Parathyroid adenoma (tissue), 2 donors: ENCODE measurements at regions not wholly inside any gene's neighbourhood (a gene's known extent, or its start where the extent isn't known, plus 50 kb on each side); places are given as distances from the start of the nearest gene placed in this dataset.
A peak's percentile ranks its signal among the peaks of the same experiment; 100 is the strongest.

Experiments
- H2AFZ ChIP-seq: fragments of 300-600 bp; sonication (generic); one replicate; pipeline ENCODE4 v1.7.0; 2017; ENCODE audit warnings: antibody characterized with exemption, mild to moderate bottlenecking
- H3K27ac ChIP-seq: fragments of 300-600 bp; sonication (generic); one replicate; pipeline ENCODE4 v1.7.0; 2017
- H3K27me3 ChIP-seq: fragments of 300-600 bp; sonication (generic); one replicate; pipeline ENCODE4 v1.7.0; 2017; ENCODE audit warnings: low read length; ENCODE audit not compliant: control insufficient read depth, insufficient read depth
- H3K36me3 ChIP-seq: fragments of 300-600 bp; sonication (generic); one replicate; pipeline ENCODE4 v1.7.0; 2017; ENCODE audit warnings: low read length; ENCODE audit not compliant: control insufficient read depth, insufficient read depth
- H3K4me1 ChIP-seq: fragments of 300-600 bp; sonication (generic); one replicate; pipeline ENCODE4 v1.7.0; 2017; ENCODE audit warnings: control low read depth
- H3K4me2 ChIP-seq: fragments of 300-600 bp; sonication (generic); one replicate; pipeline ENCODE4 v1.7.0; 2017; ENCODE audit warnings: low read length
- H3K4me3 ChIP-seq: fragments of 300-600 bp; sonication (generic); one replicate; pipeline ENCODE4 v1.7.0; 2017; ENCODE audit warnings: low read depth, low read length
- H3K79me2 ChIP-seq: fragments of 300-600 bp; sonication (generic); one replicate; pipeline ENCODE4 v1.7.0; 2017; ENCODE audit warnings: control low read depth
- H3K9ac ChIP-seq: fragments of 300-600 bp; sonication (generic); one replicate; pipeline ENCODE4 v1.7.0; 2017; ENCODE audit warnings: mild to moderate bottlenecking
- H3K9me3 ChIP-seq: fragments of 300-600 bp; sonication (generic); one replicate; pipeline ENCODE4 v1.7.0; 2017; ENCODE audit warnings: low read length; ENCODE audit not compliant: control insufficient read depth
- CTCF ChIP-seq: fragments of 300-600 bp; sonication (generic); IDR thresholded peaks from one replicate; pipeline ENCODE4 v1.7.0; 2017; ENCODE audit warnings: antibody characterized with exemption, mild to moderate bottlenecking
- donor health status: primary hyperparathyroidism.

- peak overlapping the region; percentile 9 for H2AFZ ChIP-seq
- no peak overlapping the region for H3K4me2 ChIP-seq
- no peaks in the 10 kb centered on the region for H3K9me3 ChIP-seq
- no peaks in the 10 kb centered on the region for H3K79me2 ChIP-seq
- H3K4me1 ChIP-seq = peaks cover 58% of the 10 kb centered on the region
- H3K27ac ChIP-seq = peak overlapping the region; percentile 88
- H3K27me3 ChIP-seq = no peaks in the 10 kb centered on the region
- H3K9ac ChIP-seq = no peak overlapping the region
- TF ChIP-seq CTCF = no peak
- H3K4me3 ChIP-seq = no peak overlapping the region
- no peaks in the 10 kb centered on the region for H3K36me3 ChIP-seq
Measured at GRCh38 chr21:38988509-38989378, 183.0 kb downstream of the ETS2 start.

GRCh38 chr21:38987633-38988508 lies 182.1 kb downstream of the ETS2 start:
- Histone ChIP-seq H3K4me3 (no peak overlapping the region), H3K27ac (peak overlapping the region; percentile 55), H2AFZ (peak overlapping the region; percentile 9), H3K9me3 (no peaks in the 10 kb centered on the region), H3K79me2 (no peaks in the 10 kb centered on the region), H3K9ac (no peak overlapping the region), H3K4me1 (peaks cover 53% of the 10 kb centered on the region), H3K4me2 (no peak overlapping the region), H3K36me3 (no peaks in the 10 kb centered on the region), H3K27me3 (no peaks in the 10 kb centered on the region)
- TF ChIP-seq CTCF = no peak

GRCh38 chr21:38986806-38987632 lies 181.3 kb downstream of the ETS2 start:
- H3K4me1 ChIP-seq = peaks cover 46% of the 10 kb centered on the region
- H3K27ac ChIP-seq = peak overlapping the region; percentile 55
- no peak for TF ChIP-seq CTCF

GRCh38 chr21:38986406-38986805 lies 180.7 kb downstream of the ETS2 start:
- H2AFZ ChIP-seq = no peak overlapping the region
- H3K4me3 ChIP-seq = no peak overlapping the region
- no peak for TF ChIP-seq CTCF
- H3K27ac ChIP-seq = no peak overlapping the region
- no peak overlapping the region for H3K9ac ChIP-seq
- H3K9me3 ChIP-seq = no peaks in the 10 kb centered on the region
- H3K36me3 ChIP-seq = no peaks in the 10 kb centered on the region
- H3K4me2 ChIP-seq = peak overlapping the region; percentile 0
- no peaks in the 10 kb centered on the region for H3K27me3 ChIP-seq
- peaks cover 46% of the 10 kb centered on the region for H3K4me1 ChIP-seq
- no peaks in the 10 kb centered on the region for H3K79me2 ChIP-seq

More at GRCh38 chr21:38986806-38987632, 181.3 kb downstream of the ETS2 start:
- no peaks in the 10 kb centered on the region for H3K27me3 ChIP-seq
- H3K9ac ChIP-seq = no peak overlapping the region
- no peak overlapping the region for H3K4me3 ChIP-seq
- H3K79me2 ChIP-seq = no peaks in the 10 kb centered on the region
- peak overlapping the region; percentile 9 for H2AFZ ChIP-seq
- H3K36me3 ChIP-seq = no peaks in the 10 kb centered on the region
- no peak overlapping the region for H3K4me2 ChIP-seq
- no peaks in the 10 kb centered on the region for H3K9me3 ChIP-seq
